ENCODE measurements at regions not wholly inside any gene's neighbourhood (a gene's known extent, or its start where the extent isn't known, plus 50 kb on each side); places are given as distances from the start of the nearest gene placed in this dataset.

DNA sequence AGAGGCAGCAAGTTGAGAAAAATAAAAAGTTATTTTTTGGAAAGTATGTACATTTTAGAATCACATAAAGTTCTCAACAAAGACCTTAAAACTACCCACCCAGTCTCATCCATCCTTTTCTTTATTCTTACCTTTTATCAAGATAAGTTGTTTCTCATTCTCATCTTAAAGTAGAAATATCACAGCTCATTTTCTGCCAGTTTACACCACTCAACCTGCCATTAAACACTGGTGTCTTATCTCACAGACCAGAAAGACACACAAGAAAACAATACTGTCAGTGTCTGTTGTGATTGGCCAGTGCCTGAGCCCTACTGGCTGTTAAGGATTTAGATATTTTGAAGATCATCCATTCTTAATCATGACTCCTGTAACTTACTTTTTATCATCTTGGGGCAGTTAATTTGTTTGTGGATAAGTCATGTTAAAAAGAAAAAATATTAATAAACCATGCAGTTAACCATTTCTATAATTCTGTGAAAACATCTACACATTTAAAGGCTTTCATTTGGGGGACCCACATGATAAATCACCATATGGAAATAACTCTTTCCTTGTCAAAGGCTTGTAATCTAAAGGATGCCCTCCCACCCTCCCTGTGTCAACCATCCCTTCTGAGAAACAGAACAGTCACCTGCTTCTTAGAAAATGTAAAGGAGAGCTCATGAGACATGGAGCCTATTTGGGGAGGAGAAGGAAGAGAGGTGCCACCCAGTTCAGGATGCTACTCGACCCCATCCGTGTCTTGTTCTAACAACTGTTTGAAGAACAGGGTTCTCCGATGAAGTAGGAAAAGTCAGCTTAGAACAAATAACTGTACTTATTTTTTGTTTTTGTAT, 897.2 kb upstream of the INTU start:
- H3K36me3 ChIP-seq (replicated peaks; ENCODE audit: control insufficient read depth, insufficient read depth, low read length): no peaks in the 10 kb centered on the region
- H3K4me3 ChIP-seq (ENCODE audit: insufficient read depth, low read depth, low read length): no peak overlapping the region
- no peaks in the 10 kb centered on the region for H3K27me3 ChIP-seq (ENCODE audit: control insufficient read depth, insufficient read depth, low read length)
- no peak for DNase-seq

DNA sequence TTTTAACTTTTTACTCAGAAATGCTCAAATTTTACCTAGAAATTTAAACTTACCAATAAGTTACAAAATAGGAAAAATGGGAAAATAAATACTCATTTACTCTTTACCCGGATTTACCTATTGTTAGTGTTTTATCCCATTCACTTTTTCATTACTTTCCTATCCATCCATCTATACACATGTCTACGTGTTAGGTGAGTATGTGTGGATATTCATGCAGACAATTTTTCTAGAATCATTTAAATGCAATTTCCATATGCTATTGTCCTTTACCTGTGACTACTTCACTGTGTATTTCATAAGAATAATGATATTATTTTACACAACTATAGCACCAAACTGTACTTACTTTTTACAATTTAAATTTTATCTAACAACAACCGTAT, 896.6 kb upstream of the INTU start:
- Histone ChIP-seq H3K36me3 (replicated peaks; ENCODE audit: control insufficient read depth, insufficient read depth, low read length) (no peaks in the 10 kb centered on the region), H3K27me3 (ENCODE audit: control insufficient read depth, insufficient read depth, low read length) (no peaks in the 10 kb centered on the region), H3K4me3 (ENCODE audit: insufficient read depth, low read depth, low read length) (no peak overlapping the region)
- no peak for DNase-seq

DNA sequence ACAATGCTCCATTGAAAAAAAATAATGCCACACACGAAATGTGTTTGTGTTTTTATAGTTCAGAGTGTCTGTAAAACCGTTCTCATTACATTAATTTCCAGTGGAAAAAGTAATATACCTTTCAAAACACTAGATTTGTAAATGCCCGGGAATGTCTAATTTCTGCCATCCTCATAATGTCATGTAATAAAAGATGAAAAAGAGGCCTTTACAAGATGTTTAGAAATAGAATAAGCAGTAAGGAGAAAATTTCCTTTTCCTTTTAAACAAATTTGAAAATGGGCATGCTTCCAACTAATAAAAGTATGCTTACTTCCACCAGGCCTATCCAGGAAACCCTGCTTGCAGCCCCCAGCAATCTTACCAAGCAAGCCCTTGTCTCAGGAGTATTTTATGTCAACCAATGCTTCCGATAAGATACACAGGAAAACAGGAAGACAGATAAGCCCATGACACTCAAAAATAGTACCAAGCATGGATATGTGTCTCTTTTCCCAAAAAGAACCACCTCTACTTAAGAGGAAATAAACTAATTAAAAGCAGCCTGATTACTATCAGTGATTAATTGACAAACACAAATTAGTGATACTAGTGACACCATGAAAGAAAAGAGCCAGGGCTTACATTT, 894.7 kb upstream of the INTU start:
- H3K4me3 ChIP-seq (ENCODE audit: insufficient read depth, low read depth, low read length): no peak overlapping the region
- no peaks in the 10 kb centered on the region for H3K36me3 ChIP-seq (replicated peaks; ENCODE audit: control insufficient read depth, insufficient read depth, low read length)
- no peak for DNase-seq
- no peaks in the 10 kb centered on the region for H3K27me3 ChIP-seq (ENCODE audit: control insufficient read depth, insufficient read depth, low read length)

DNA sequence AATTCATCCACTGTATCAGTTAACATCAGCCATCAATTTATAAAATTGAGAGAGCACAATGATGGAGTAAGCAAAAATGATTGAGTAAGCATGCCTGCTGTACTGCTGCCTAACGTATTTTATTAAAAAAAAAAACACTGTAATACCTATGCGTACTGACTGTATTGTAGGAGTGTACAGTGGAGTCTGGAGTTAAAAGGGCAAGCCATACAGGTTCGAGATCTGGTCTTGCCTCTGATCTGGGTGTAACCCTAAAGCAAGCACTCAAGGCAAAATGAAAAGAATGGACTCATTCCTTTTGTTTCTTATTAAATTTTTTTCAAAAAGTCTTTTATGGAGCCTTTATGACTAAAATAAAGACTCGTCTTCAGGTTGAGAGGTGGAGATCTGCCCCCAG, 894.2 kb upstream of the INTU start:
- Histone ChIP-seq H3K27me3 (ENCODE audit: control insufficient read depth, insufficient read depth, low read length) (no peaks in the 10 kb centered on the region), H3K36me3 (replicated peaks; ENCODE audit: control insufficient read depth, insufficient read depth, low read length) (no peaks in the 10 kb centered on the region), H3K4me3 (ENCODE audit: insufficient read depth, low read depth, low read length) (no peak overlapping the region)
- DNase-seq: no peak

DNA sequence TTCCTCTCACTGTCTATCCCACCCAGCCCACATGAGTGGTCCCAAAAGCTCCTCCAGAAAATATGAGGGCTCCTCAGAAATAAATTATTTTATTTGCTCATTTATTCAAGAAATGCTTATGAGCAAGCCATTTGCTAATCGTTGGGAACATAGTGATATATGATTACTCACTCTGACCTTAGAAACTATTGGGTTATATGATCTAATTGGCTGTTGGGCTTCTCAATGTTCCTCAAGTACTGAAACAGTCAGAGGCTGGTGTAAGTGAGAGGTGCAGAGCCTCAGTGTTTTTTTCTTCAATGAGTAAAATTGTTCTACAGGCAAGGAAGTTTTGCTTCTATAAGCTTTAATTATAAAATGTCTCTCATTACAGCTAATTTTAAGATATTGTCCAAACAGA, 893.8 kb upstream of the INTU start:
- H3K4me3 ChIP-seq (ENCODE audit: insufficient read depth, low read depth, low read length): no peak overlapping the region
- no peaks in the 10 kb centered on the region for H3K36me3 ChIP-seq (replicated peaks; ENCODE audit: control insufficient read depth, insufficient read depth, low read length)
- DNase-seq: no peak
- no peaks in the 10 kb centered on the region for H3K27me3 ChIP-seq (ENCODE audit: control insufficient read depth, insufficient read depth, low read length)

DNA sequence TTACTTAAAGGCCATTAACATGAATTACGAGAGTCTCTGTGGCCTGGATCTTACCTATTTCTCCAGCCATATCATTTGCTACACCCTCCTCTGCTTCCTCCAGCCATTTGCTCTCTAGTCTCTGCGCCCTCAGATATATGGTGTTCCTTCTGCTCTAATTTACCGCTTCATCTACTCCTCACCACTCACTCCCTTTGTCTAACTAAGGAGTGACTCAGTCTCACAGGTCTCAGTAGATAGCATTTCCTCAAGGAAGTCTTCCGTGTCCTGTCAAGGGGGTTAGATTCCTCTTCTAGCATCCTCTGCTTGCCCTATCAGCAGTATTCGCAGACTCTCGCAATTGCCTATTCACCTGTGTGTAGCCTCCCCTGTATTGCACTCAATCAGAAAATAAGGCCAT, 892.1 kb upstream of the INTU start:
- H3K27me3 ChIP-seq (ENCODE audit: control insufficient read depth, insufficient read depth, low read length): no peaks in the 10 kb centered on the region

DNA sequence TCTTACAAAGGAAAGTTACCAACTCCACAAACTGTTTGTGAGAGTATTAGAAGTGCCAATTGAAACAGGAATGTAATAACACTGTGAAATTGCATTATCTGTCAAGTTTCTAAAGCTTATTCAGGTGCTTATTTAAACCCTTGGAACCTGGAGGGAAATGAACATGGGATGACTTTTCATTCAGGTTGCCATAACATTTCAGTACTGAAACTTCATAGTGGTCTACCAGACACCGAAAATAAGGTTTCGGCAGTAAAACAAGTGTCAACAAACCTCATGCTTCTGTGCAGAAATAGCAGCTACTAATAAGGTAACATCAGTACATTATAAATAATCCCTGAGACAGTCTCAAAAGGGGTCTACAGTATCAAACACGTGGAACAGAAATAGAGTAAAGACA, 890.7 kb upstream of the INTU start:
- H3K36me3 ChIP-seq (replicated peaks; ENCODE audit: control insufficient read depth, insufficient read depth, low read length): no peaks in the 10 kb centered on the region
- no peak overlapping the region for H3K4me3 ChIP-seq (ENCODE audit: insufficient read depth, low read depth, low read length)
- DNase-seq: no peak
- no peaks in the 10 kb centered on the region for H3K27me3 ChIP-seq (ENCODE audit: control insufficient read depth, insufficient read depth, low read length)

More for the DNA sequence above, 892.1 kb upstream of the INTU start:
- no peaks in the 10 kb centered on the region for H3K36me3 ChIP-seq (replicated peaks; ENCODE audit: control insufficient read depth, insufficient read depth, low read length)
- no peak for DNase-seq
- H3K4me3 ChIP-seq (ENCODE audit: insufficient read depth, low read depth, low read length): no peak overlapping the region

DNA sequence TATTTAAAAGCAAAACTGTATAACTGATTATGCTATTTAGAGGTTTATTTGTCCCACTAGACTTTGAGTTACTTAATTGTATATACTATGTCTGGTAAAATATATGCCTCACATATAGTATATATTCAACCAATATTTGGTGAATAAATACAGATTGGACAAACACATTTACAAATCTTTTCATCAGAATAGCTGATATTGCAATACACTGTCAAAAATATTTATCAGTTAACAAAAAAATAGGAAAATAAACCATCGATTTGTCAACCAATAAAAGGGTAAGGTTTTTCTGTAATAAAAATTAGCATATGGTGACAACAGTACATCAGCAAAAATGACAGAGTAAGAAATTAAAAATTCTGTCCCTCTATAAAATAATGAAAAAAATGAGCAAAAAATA, 889.9 kb upstream of the INTU start:
- DNase-seq: no peak
- Histone ChIP-seq H3K4me3 (ENCODE audit: insufficient read depth, low read depth, low read length) (no peak overlapping the region), H3K36me3 (replicated peaks; ENCODE audit: control insufficient read depth, insufficient read depth, low read length) (no peaks in the 10 kb centered on the region), H3K27me3 (ENCODE audit: control insufficient read depth, insufficient read depth, low read length) (no peaks in the 10 kb centered on the region)

DNA sequence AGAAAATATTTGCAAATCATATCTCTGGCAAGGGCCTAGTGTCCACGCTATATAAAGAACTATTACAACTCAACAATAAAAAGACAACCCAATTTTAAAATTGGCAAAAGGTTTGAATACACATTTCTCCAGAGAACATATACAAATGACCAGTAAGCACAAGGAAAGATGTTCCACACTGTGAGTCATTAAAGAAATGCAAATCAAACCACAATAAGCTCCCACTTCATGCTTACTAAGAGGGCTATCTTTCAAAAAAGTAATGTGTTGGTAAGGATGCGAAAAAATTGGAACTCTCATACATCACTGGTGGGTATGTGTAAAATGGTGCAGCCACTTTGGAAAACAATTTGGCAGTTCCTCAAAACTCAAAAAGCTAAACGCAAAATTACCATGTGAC, 884.0 kb upstream of the INTU start:
- Histone ChIP-seq H3K36me3 (replicated peaks; ENCODE audit: control insufficient read depth, insufficient read depth, low read length) (no peaks in the 10 kb centered on the region), H3K27me3 (ENCODE audit: control insufficient read depth, insufficient read depth, low read length) (no peaks in the 10 kb centered on the region), H3K4me3 (ENCODE audit: insufficient read depth, low read depth, low read length) (no peak overlapping the region)
- DNase-seq: no peak

DNA sequence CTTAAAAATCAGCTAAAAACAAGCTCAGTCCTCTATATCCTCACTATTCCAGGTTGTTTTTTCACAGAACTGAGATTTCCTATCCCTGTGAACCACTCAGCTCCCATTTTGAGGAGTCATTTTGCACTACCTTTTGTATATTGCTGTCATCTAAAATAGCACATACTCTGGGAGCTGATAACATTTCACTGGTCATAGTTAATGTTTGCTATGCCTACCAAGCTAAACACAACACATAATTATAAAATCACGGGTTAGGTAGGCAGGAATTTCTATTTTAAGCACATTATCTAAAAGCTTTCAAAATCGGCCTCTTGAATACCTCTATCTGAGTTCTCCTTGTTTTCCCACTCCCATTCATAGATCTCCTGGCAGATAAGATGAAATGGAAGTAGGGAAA, 882.0 kb upstream of the INTU start:
- H3K4me3 ChIP-seq (ENCODE audit: insufficient read depth, low read depth, low read length): no peak overlapping the region

DNA sequence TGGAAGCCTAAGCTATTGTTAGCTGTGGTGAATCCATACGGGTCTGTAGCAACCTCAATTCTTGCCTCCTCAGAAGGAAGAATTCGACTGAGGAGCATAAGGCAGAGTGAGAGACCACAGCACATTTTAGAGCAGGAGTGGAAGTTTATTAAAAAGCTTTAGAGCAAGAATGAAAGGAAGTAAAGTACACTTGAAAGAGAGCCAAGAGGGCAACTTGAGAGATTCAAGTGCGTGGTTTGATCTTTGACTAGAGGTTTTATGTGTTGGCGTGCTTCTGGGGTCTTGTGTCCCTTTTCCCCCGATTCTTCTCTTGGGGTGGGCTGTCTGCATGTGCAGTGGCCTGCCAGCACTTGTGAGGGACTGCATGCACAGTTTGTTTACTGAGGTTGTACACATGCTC, 880.6 kb upstream of the INTU start:
- no peaks in the 10 kb centered on the region for H3K27me3 ChIP-seq (ENCODE audit: control insufficient read depth, insufficient read depth, low read length)
- H3K4me3 ChIP-seq (ENCODE audit: insufficient read depth, low read depth, low read length): no peak overlapping the region
- no peaks in the 10 kb centered on the region for H3K36me3 ChIP-seq (replicated peaks; ENCODE audit: control insufficient read depth, insufficient read depth, low read length)
- DNase-seq: no peak

More for the DNA sequence above, 882.0 kb upstream of the INTU start:
- Histone ChIP-seq H3K36me3 (replicated peaks; ENCODE audit: control insufficient read depth, insufficient read depth, low read length) (no peaks in the 10 kb centered on the region), H3K27me3 (ENCODE audit: control insufficient read depth, insufficient read depth, low read length) (no peaks in the 10 kb centered on the region)
- no peak for DNase-seq

DNA sequence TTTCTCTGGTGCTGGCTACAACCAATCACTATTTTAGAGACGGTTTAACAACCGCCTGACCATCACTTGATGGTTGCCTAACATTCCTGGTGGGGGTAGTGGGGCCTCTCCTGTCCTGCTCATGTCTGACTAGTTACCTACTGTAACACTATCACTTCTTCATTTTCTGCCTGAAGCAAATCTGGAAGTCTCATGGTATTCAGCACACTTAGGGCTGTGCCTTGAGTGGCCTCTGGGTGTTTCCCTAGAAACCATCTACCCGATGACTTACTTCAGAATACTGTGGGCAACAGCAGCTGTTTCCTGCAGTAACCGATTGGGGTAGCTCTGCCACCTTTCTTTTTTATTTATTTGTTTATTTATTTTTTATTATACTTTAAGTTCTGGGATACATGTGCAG, 880.1 kb upstream of the INTU start:
- Histone ChIP-seq H3K27me3 (ENCODE audit: control insufficient read depth, insufficient read depth, low read length) (no peaks in the 10 kb centered on the region), H3K36me3 (replicated peaks; ENCODE audit: control insufficient read depth, insufficient read depth, low read length) (no peaks in the 10 kb centered on the region), H3K4me3 (ENCODE audit: insufficient read depth, low read depth, low read length) (no peak overlapping the region)
- DNase-seq: no peak

DNA sequence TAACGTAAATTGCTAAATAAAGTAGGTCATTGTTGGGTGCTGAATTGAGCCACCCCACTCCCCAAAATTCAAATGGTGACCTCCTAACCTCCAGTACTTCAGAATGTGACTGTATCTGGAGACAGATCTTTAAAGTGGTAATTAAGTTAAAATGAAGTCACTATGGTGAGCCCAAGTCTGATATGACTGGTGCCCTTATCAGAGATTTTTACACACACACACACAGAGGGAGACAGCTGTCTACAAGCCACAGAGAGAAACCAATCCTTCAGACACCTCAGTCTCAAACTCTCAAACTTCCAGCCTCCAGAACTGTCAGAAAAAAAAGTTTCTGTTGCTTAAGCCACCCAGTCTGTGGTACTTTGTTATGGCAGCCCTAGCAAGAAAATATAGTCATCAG, 879.2 kb upstream of the INTU start:
- H3K4me3 ChIP-seq (ENCODE audit: insufficient read depth, low read depth, low read length): no peak overlapping the region
- H3K27me3 ChIP-seq (ENCODE audit: control insufficient read depth, insufficient read depth, low read length): no peaks in the 10 kb centered on the region
- DNase-seq: no peak
- no peaks in the 10 kb centered on the region for H3K36me3 ChIP-seq (replicated peaks; ENCODE audit: control insufficient read depth, insufficient read depth, low read length)

DNA sequence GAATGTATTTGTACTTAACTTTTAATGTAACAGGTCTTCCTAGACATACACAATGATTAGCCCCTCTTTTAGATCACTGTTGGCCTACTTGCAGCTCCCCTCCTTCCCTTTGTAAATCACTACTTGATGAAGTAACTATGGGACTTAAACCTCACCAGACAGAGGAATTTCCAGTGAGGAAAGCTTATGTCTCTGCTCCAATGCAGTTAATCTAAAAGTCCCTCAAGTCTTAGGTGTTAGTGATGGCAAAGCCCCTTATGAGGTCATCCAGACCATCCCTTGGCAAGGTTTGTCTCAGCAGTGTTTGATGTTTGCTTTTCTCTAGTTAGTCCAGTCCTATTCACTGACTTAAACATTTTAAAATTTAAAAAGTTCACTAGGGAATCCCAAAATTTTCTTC, 877.3 kb upstream of the INTU start:
- H3K4me3 ChIP-seq (ENCODE audit: insufficient read depth, low read depth, low read length): no peak overlapping the region
- DNase-seq: no peak
- no peaks in the 10 kb centered on the region for H3K36me3 ChIP-seq (replicated peaks; ENCODE audit: control insufficient read depth, insufficient read depth, low read length)
- no peaks in the 10 kb centered on the region for H3K27me3 ChIP-seq (ENCODE audit: control insufficient read depth, insufficient read depth, low read length)

DNA sequence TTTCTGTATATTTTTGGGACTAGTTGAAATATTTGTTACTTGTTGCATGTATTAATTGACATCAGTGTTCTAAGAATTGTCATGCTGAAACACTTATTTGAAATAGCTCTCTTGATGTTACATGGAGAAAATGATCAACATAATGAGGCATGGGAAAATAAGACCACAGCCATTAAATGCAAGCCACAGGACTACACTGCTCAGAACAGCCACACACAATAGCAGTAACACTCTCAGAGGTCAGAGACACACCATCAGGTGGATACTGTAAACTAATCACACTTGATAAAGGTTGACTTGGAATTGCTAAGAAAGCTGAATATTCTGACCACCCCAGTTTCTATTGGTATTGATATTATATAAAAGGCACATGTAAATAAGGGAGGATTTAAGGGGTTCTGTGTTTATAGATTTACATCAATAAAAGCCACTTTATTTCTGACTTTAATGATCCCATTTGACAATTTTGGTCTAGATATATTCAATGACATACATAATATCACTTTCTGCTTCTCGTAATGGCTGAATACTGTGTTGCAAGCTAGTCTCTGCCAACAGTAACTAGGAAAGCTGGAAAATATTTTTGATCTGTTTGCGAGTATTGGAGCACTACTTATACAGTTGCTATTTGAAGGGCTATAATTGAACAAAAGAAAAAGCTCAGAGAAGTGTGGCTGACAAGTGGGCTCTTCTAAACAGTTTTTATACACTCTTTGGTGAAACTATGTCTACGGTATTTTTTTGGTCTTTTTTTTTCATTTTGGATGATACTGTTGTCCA, 876.5 kb upstream of the INTU start:
- Histone ChIP-seq H3K4me3 (ENCODE audit: insufficient read depth, low read depth, low read length) (no peak overlapping the region), H3K27me3 (ENCODE audit: control insufficient read depth, insufficient read depth, low read length) (no peaks in the 10 kb centered on the region), H3K36me3 (replicated peaks; ENCODE audit: control insufficient read depth, insufficient read depth, low read length) (no peaks in the 10 kb centered on the region)
- DNase-seq: no peak

Measured in H7 (cell line).